Activated CD8-positive, alpha-beta T cell treated with anti-CD3 and anti-CD28 coated beads for 36 hours (primary cell): ENCODE measurements at regions not wholly inside any gene's neighbourhood (a gene's known extent, or its start where the extent isn't known, plus 50 kb on each side); places are given as distances from the start of the nearest gene placed in this dataset.
"Not testable (repeated sequence)": the region's sequence is repeated elsewhere in the genome, so short reads cannot be mapped to it uniquely, and the experiment has no call there.

Experiments used
- ATAC-seq: fragments of 200-7000 bp; cut with Tn5 transposase; one replicate; pipeline ENCODE4 v1.10.0; 2021; ENCODE audit warnings: mild to moderate bottlenecking, moderate library complexity
- CTCF ChIA-PET: fragments of 350-600 bp; sonication (Branson Sonifier 250); formaldehyde crosslinking; loops from one replicate; lab custom pipeline; 2021; ENCODE audit warnings: antibody characterized with exemption; lab: Charles Lee
- POLR2A ChIA-PET: fragments of 350-600 bp; sonication (Branson Sonifier 250); formaldehyde crosslinking; loops from one replicate; lab custom pipeline; 2021; ENCODE audit warnings: antibody characterized with exemption; lab: Charles Lee
- DNase-seq: peaks from one replicate; pipeline ENCODE4 v3.0.0-alpha.2; 2020
- H3K27ac Mint-ChIP-seq: one replicate; pipeline ENCODE4 v1.8.0; 2021; ENCODE audit warnings: mild to moderate bottlenecking, mixed read lengths
- H3K27me3 Mint-ChIP-seq: one replicate; pipeline ENCODE4 v1.8.0; 2021; ENCODE audit warnings: mixed read lengths
- H3K36me3 Mint-ChIP-seq: one replicate; pipeline ENCODE4 v1.8.0; 2021; ENCODE audit warnings: low read depth, mixed read lengths
- H3K4me1 Mint-ChIP-seq: one replicate; pipeline ENCODE4 v1.8.0; 2021; ENCODE audit warnings: low read depth, mixed read lengths
- H3K4me3 Mint-ChIP-seq: one replicate; pipeline ENCODE4 v1.8.0; 2021; ENCODE audit warnings: mild to moderate bottlenecking, moderate library complexity, mixed read lengths
- H3K9me3 Mint-ChIP-seq: one replicate; pipeline ENCODE4 v1.8.0; 2021; ENCODE audit warnings: mixed read lengths
- CTCF ChIP-seq: fragments of 200-600 bp; IDR thresholded peaks from one replicate; pipeline ENCODE4 v1.8.0; 2022; ENCODE audit warnings: antibody characterized with exemption, mild to moderate bottlenecking
- intact Hi-C: fragments of 100-400 bp; cut with micrococcal nuclease; formaldehyde crosslinking; loops from one replicate; pipeline ENCODE4 v1.10.0; 2022

- H3K36me3 Mint-ChIP-seq = no peaks in the 10 kb centered on the region
- ATAC-seq (no peak), DNase-seq (no peak)
- H3K27ac Mint-ChIP-seq = no peak overlapping the region
- peaks cover 11% of the 10 kb centered on the region for H3K9me3 Mint-ChIP-seq
- TF ChIP-seq CTCF = no peak
- intact Hi-C loops = no loop called here
- CTCF ChIA-PET = no interaction called here
- no peak overlapping the region for H3K4me3 Mint-ChIP-seq
- POLR2A ChIA-PET = no interaction called here
- H3K27me3 Mint-ChIP-seq = peaks cover 34% of the 10 kb centered on the region
- no peaks in the 10 kb centered on the region for H3K4me1 Mint-ChIP-seq
Measured at GRCh38 chr6:16991981-16992629, 109.7 kb upstream of the STMND1 start.

- Mint-ChIP-seq H3K27me3 (peaks cover 38% of the 10 kb centered on the region), H3K9me3 (peaks cover 11% of the 10 kb centered on the region)
- H3K4me3 Mint-ChIP-seq, H3K27ac Mint-ChIP-seq, H3K36me3 Mint-ChIP-seq, intact Hi-C loops, POLR2A ChIA-PET, H3K4me1 Mint-ChIP-seq, DNase-seq, ATAC-seq: not testable (repeated sequence)
- CTCF ChIA-PET = interaction anchor here (1.1 kb wide), 1 partner anchor 13 kb away, joined by 3 read pairs; no protein-coding TSS in a partner anchor
Measured at GRCh38 chr6:16989976-16990375, 111.9 kb upstream of the STMND1 start.

GRCh38 chr6:16989382-16989781, 112.5 kb upstream of the STMND1 start:
- Mint-ChIP-seq H3K4me1 (no peaks in the 10 kb centered on the region), H3K36me3 (no peaks in the 10 kb centered on the region), H3K27me3 (peaks cover 38% of the 10 kb centered on the region), H3K27ac (no peak overlapping the region), H3K4me3 (no peak overlapping the region), H3K9me3 (peaks cover 11% of the 10 kb centered on the region)
- ATAC-seq (no peak), DNase-seq (no peak)
- ChIA-PET CTCF (interaction anchor here (1.1 to 1.5 kb wide), 2 partner anchors 11 to 13 kb away, joined by 3 read pairs; no protein-coding TSS in a partner anchor), POLR2A (no interaction called here)
- TF ChIP-seq CTCF = no peak
- intact Hi-C loops = no loop called here

GRCh38 chr6:16987996-16988395, 113.9 kb upstream of the STMND1 start:
- ATAC-seq (no peak), DNase-seq (no peak)
- intact Hi-C loops = no loop called here
- no peak for TF ChIP-seq CTCF
- ChIA-PET CTCF (interaction anchor here (1.2 to 1.5 kb wide), 3 partner anchors 13 to 23 kb away, joined by 3 read pairs; no protein-coding TSS in a partner anchor), POLR2A (no interaction called here)
- peaks cover 11% of the 10 kb centered on the region for H3K9me3 Mint-ChIP-seq
- no peaks in the 10 kb centered on the region for H3K36me3 Mint-ChIP-seq
- no peak overlapping the region for H3K4me3 Mint-ChIP-seq
- no peaks in the 10 kb centered on the region for H3K4me1 Mint-ChIP-seq
- H3K27me3 Mint-ChIP-seq = peaks cover 42% of the 10 kb centered on the region
- no peak overlapping the region for H3K27ac Mint-ChIP-seq

- H3K27ac Mint-ChIP-seq = no peak overlapping the region
- ChIA-PET POLR2A (no interaction called here), CTCF (interaction anchor here (1.3 kb wide), 1 partner anchor 11 kb away, joined by 4 read pairs; no protein-coding TSS in a partner anchor)
- H3K36me3 Mint-ChIP-seq = no peaks in the 10 kb centered on the region
- DNase-seq (no peak), ATAC-seq (no peak)
- no peak for TF ChIP-seq CTCF
- H3K4me3 Mint-ChIP-seq = no peak overlapping the region
- H3K4me1 Mint-ChIP-seq = no peaks in the 10 kb centered on the region
- intact Hi-C loops = no loop called here
- H3K9me3 Mint-ChIP-seq = peaks cover 11% of the 10 kb centered on the region
- peaks cover 43% of the 10 kb centered on the region for H3K27me3 Mint-ChIP-seq
Measured at GRCh38 chr6:16985513-16986284, 116.2 kb upstream of the STMND1 start.
